Skeletal muscle cell (primary cell): ENCODE measurements at regions not wholly inside any gene's neighbourhood (a gene's known extent, or its start where the extent isn't known, plus 50 kb on each side); places are given as distances from the start of the nearest gene placed in this dataset.

ENCODE experiments used
- DNase-seq: peaks from one replicate; pipeline ENCODE4 v3.0.0-alpha.2; 2010; ENCODE audit warnings: low read depth
- H3K4me3 ChIP-seq: 2 replicates; pipeline ENCODE4 v1.5.1; 2011; ENCODE audit warnings: low read depth, mild to moderate bottlenecking, control low read depth, low read length, moderate library complexity

- DNase-seq: no peak
- H3K4me3 ChIP-seq: no peak overlapping the region
Measured at GRCh38 chr12:104863296-104863948, 94.7 kb downstream of the SLC41A2 start.

DNA sequence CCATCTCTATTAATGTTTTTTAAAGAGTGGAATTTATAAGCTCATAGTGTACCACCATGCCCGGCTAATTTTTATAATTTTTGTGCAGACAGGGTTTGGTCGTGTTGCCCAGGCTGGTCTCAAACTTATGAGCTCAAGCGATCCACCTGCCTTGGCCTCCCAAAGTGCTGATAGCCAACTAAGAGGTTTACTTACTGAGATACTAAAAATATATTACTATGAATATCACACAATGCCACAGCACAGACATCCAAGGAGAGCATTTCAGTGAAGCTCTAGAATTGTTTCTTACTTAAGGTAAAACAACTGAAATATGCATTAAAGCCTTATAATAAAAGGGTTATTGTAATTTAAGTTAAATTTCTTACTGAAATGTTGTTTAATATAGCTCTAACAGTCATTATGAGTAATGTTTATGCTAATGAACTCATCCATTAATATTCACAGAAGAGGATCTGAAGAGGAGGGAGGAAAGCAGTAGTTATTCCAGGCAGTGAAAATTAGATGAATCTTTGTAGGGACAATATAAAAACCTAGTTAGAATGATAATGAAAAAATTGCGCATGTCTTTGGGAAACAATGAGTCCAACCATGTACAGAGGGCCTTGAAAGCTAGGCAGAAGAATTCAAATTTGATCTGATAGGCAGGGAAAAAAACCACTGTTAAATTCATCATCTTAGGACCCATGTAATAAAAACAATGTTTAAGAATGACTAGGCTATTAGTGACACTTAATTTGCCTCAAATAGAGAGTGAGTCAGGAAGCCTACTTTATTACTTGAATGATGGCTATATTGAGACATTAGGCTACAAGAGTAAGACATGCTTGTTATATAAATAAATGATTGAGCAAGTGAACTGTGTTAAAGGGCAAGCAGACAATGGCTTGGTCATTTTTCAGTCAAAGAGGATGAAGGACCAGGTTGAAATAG is 99.2 kb downstream of the SLC41A2 start:
- no peak overlapping the region for H3K4me3 ChIP-seq
- DNase-seq: peak; percentile 25

DNA sequence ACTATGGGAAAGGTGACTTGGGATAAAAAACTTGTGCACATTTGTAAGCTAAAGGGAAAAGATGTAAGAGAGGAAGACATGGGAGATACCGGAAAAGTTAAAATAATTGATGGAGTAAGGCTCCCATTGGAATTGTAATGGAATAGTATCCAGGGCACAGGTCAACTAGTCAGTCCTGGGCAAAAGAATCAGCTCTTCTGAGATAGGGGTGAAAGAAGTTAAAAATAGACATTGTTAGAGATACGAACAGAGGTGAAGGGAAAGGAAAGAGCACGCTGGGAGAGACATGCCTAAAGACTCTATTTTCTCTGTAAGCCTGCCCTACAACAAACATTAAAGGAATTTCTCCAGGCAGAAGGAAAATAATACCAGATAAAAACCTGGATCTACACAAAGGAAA is 101.6 kb downstream of the SLC41A2 start:
- H3K4me3 ChIP-seq: no peak overlapping the region
- DNase-seq: no peak

- no peak overlapping the region for H3K4me3 ChIP-seq
- DNase-seq: no peak
Measured at GRCh38 chr12:104855599-104855998, 102.5 kb downstream of the SLC41A2 start.

DNA sequence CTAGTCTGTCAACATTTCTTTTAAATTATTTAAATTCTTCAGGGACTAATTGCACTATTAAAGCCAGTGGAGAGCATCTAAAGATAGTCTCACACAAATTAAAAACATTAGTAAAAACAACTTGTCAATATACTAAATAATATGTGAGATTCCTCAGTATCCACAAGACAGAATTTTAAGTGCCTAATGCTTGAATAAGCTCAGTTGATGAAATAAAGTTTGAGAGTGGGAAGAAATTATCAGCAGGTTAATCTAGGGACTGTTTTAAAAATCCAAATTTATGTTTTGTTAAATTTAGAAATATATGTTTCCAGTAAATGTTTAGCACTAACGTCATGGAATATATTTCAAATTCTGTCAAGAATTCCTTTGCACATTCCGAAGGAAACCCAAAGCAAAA is 105.2 kb downstream of the SLC41A2 start:
- no peak overlapping the region for H3K4me3 ChIP-seq
- DNase-seq: no peak

GRCh38 chr12:104852102-104852501 is 106.0 kb downstream of the SLC41A2 start:
- H3K4me3 ChIP-seq: no peak overlapping the region
- DNase-seq: peak; percentile 39

- H3K4me3 ChIP-seq: no peak overlapping the region
- no peak for DNase-seq
Measured at GRCh38 chr12:104850781-104851180, 107.3 kb downstream of the SLC41A2 start.

DNA sequence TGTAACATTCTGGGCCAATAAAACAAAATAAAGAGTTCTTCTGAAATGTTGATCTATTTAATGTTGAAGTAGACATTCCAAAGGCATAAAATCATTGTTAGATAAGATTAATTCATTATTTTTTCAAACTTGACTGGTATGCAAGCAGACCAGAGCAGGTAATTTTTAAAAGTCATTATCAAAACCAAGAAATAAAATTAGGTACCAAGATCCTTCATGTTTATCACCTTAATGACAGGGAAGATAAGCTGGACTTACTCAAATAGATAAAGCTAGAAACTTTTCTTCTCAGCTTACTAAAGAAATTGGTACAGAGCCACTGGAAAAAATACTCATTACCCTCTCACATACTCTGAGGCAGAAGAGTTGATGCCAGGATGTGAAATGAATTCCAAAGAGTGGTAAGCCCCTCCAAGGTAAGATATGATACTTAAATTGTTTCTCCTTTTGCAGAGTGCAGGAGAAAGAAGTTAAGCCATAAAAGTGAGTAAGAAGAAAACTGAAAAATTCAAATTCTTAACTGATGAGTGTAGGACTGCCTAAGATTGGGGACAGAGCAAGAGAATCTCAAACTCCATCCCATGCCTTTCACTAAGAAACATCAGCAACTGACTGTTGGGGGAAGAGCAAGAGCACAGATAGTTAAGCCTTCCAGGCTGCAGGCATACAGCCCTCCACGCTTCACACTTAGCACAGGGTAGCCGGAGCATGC is 111.9 kb downstream of the SLC41A2 start:
- H3K4me3 ChIP-seq: no peak overlapping the region
- DNase-seq: no peak

DNA sequence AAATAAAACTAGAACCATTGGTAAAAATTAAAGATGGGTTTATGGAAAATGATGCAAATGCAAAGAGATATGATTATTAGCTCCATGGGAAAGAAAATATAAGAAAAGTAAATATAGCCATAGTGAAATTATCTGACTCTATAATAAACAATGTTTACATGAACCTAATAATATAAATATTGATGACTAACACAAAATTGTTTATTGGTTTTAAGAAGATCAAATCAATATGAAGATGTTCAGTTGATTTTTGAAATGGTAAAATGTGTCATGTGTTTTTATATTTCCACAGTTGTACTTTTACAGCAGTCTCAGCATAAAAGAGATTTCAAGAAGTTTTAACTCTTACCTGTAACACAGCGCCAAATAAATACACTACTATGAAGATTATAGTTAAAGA is 114.0 kb downstream of the SLC41A2 start:
- no peak for DNase-seq
- no peak overlapping the region for H3K4me3 ChIP-seq

GRCh38 chr12:104840262-104840661 is 117.8 kb downstream of the SLC41A2 start:
- no peak for DNase-seq
- no peak overlapping the region for H3K4me3 ChIP-seq

- no peak for DNase-seq
- no peak overlapping the region for H3K4me3 ChIP-seq
Measured at GRCh38 chr12:104835317-104835716, 122.8 kb downstream of the SLC41A2 start.

DNA sequence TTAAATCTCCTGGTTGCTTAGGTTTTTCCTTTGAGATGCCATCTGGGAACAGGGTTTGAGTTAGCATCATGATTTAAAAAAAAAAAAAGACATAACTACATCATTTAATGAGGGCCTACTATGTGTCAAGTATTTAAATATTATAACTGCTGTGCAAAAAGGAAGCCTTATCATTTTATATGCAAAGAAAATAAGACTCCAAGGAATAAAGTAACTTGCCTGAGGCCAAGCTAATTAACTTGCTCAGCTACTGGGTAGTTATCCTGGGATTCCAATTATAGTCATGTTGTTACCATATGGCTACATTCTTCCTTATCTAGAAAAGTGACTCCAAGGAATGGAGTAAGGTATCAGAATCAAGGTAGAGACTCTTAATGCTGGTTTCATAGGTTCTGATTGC is 123.5 kb downstream of the SLC41A2 start:
- H3K4me3 ChIP-seq: no peak overlapping the region
- no peak for DNase-seq

DNA sequence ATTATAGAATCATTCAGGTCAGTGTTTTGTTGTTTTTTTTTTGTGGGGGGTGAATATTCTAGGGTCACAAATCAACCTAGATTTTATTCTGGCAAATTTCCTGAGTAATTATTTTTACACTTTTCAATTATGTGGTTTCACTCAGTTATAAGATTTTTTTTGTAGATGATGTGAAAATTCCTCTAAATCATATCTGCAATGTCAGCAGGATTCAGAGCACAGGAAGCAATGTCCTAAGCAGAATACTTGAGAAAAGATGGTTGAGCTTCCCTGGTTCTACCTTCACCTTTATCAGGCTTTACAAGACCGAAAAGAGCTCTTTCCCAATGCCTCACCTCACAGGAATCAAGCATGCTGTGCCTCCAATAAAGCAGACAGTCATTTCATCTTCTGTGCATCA is 124.3 kb downstream of the SLC41A2 start:
- no peak for DNase-seq
- no peak overlapping the region for H3K4me3 ChIP-seq

GRCh38 chr12:104828015-104828414 is 130.1 kb downstream of the SLC41A2 start:
- DNase-seq: no peak
- no peak overlapping the region for H3K4me3 ChIP-seq

DNA sequence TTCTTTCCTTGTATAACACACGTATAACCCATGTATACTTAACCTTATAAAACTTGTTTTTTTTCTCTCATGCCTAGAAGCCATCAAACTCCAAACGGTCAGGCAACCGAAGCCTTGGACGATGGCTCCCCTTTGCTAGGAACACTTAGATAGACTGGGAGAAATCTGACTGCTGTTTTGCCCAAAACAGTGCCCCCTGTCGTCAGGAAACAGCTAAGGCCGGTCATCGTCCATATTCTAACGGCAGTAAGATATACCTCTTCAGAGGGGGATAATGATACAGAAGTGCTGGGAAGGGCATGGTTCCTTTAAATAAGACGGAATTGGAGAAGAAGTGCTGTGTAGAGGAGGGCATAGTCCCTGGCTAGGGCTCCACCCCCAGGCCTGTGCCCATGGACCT is 130.5 kb downstream of the SLC41A2 start:
- H3K4me3 ChIP-seq: no peak overlapping the region
- DNase-seq: no peak

- DNase-seq: no peak
- H3K4me3 ChIP-seq: no peak overlapping the region
Measured at GRCh38 chr12:104825408-104825807, 132.7 kb downstream of the SLC41A2 start.

DNA sequence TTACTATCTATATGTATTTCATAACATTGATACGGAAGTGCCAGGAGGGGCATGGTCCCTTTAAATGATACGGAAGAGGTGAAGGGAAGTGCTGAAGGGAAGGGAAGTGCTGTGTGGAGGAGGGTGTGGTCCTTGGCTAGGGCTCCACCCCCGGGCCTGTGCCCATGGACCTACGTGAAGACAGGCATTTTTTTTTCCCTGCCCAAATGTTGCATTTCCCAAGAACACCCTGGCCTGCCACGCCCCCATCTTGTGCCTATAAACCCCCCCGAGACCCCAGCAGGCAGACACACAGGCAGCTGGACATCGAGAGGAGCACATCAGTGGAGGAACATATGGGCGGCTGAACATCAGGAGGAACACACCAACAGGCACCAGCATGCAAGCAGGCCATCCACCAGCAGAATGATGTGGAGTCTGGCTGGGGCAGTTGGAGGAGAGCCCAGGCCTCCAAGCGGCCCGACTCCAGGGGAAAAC is 134.1 kb downstream of the SLC41A2 start:
- no peak for DNase-seq
- H3K4me3 ChIP-seq: no peak overlapping the region

DNA sequence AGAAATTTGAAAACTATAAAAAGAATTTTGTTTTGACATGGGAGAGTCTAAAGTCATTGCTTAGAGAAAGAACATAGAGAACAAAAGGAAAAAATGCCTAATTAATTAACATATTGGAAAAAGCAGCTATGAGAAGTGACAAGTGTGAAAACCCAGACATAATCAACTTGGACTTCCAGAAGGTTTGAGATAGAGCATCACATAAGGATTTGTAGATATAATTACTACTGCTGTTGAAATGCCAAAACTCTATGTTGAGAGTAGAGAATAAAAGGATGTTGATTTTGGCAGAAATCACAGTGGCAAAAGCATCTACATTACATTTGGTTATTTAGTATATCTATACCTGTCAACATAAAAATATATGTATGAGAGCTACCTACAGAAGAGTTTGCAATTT is 135.1 kb downstream of the SLC41A2 start:
- H3K4me3 ChIP-seq: no peak overlapping the region
- no peak for DNase-seq

DNA sequence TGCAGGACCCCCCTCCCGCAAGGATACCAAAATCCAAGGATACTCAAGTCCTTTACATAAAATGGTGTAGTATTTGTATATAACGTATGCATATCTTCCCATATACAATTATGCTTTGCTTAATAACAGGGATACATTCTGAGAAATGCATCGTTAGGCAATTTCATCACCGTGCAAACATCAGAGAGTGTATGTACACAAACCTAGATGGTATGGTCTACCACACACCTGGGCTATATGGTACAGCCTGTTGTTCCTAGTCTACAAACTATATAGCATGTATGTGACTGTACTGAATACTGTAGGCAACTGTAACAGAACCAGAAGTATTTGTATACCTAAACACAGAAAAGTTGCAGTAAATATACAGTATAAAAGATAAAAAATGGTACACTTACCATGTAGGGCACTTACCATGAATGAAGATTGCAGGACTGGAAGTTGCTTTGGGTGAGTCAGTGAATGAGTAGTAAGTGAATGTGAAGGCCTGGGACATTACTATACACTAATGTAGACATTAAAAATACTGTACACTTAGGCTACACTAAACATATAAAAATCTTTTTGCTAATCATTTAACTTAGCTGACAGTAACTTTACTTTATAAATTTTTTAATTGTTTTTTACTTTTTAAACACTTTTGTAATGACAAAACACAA is 141.1 kb downstream of the SLC41A2 start:
- no peak for DNase-seq
- no peak overlapping the region for H3K4me3 ChIP-seq

GRCh38 chr12:104815935-104816334 is 142.2 kb downstream of the SLC41A2 start:
- H3K4me3 ChIP-seq: no peak overlapping the region
- no peak for DNase-seq
